LNCAP (cell line): ENCODE measurements at regions not wholly inside any gene's neighbourhood (a gene's known extent, or its start where the extent isn't known, plus 50 kb on each side); places are given as distances from the start of the nearest gene placed in this dataset.

Source experiments
- CTCF ChIP-seq: fragments of 450-650 bp; IDR thresholded peaks from 2 replicates; pipeline ENCODE4 v1.5.1; 2017; ENCODE audit warnings: mild to moderate bottlenecking

- no peak for TF ChIP-seq CTCF
Observed at GRCh38 chr3:4078903-4079302, 224.3 kb upstream of the SETMAR start.

DNA sequence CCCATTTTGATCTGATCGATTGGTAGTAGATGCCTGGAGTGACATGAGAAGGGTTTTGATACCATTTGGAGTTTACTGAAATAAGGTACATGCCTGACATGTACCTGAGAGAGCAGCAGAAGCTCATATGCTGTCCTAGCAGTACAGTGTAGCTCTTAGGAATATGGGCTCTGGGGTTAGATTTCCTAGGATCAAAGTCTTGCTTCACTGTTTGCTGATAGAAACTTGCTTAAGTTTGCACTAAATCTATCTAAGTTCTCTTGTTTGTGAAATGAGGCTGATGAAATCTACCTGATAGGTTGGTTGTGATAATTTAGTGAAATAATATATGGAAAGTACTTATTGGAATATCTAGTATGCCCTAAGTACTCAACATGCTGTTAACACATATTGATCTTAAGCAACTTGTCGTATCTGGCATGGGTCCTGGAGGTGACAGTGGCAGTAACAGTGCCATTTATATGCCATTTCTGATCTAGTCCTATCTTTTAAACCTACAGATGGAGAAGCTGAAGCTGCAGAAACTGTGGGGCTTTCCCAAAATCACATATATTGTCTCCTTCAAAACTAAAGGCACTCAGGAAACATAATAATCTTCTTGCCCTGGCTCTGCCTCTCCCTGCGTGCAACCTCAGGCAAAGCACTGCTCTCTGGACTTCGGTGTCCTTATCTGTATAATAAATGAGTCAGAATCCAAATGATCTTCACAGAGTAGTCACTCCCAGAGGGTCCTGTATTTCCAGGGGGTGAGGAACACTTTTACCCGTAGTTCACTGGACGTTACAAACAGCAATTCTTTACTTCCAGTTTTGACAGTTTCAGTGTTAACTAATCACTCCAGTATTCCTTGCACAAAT is 223.6 kb upstream of the SETMAR start:
- TF ChIP-seq CTCF = no peak

DNA sequence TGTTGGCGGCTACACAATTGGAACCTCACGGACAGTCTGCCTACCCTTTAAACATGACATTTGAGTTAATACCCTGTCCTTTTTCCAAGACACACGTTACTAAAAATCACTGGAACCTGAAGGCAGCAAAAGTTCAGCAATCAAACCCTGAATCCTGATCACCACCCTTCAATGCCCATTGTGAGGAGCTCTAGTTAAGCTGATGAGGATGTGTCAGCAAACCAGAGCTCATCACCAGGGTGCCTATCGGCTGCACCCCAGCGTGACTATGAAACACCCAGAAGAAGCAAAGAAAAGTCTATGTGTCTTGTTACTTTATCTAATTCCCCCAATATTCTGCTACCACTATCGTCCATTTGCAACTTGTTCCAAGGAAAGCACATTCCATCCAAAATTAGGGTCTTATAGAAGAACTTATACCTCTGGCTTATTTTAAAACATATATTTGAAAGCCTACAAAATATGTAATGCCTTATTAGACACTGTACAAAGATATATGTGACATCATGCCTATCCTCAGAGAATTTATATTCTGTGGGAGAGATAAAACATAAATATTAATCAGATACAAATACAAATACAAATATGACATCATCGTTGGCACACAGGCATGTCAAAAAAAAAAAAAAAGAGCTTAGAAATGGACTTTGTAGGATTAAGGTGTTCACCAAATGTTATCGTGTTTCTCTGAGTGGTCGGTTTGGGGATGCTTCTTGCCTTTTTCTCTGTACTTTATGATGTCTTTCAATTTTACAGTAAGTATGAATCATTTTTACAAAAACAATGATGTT is 219.7 kb upstream of the SETMAR start:
- no peak for TF ChIP-seq CTCF

- TF ChIP-seq CTCF = no peak
Observed at GRCh38 chr3:4084271-4084670, 218.9 kb upstream of the SETMAR start.

- no peak for TF ChIP-seq CTCF
Observed at GRCh38 chr3:4091786-4092185, 211.4 kb upstream of the SETMAR start.

- no peak for TF ChIP-seq CTCF
Observed at GRCh38 chr3:4097801-4098200, 205.4 kb upstream of the SETMAR start.

GRCh38 chr3:4099607-4100006 is 203.6 kb upstream of the SETMAR start:
- TF ChIP-seq CTCF = no peak
